SK-N-SH (cell line): ENCODE measurements at regions not wholly inside any gene's neighbourhood (a gene's known extent, or its start where the extent isn't known, plus 50 kb on each side); places are given as distances from the start of the nearest gene placed in this dataset.

ENCODE experiments used
- CTCF ChIA-PET: fragments of 300-600, 350-600 bp; formaldehyde crosslinking; extraction: SDS; loops from one replicate; lab custom pipeline; 2021; lab: Yijun Ruan, JAX
- POLR2A ChIA-PET: fragments of 350-600 bp; sonication (Branson Sonifier 250); formaldehyde crosslinking; extraction: SDS; loops from one replicate; lab custom pipeline; 2020; ENCODE audit warnings: antibody characterized with exemption, inconsistent platforms; lab: Yijun Ruan, JAX
- DNase-seq: peaks from one replicate; pipeline ENCODE4 v3.0.0; 2012
- H2AFZ ChIP-seq: fragments of 200-600 bp; sonication (generic); 2 replicates; pipeline ENCODE4 v1.8.1; 2016; ENCODE audit warnings: antibody characterized with exemption, mild to moderate bottlenecking, low read depth
- H3F3A ChIP-seq: fragments of 200-600 bp; sonication (generic); replicated peaks from 2 replicates; pipeline ENCODE3; 2016; ENCODE audit warnings: antibody characterized with exemption, mild to moderate bottlenecking; ENCODE audit not compliant: insufficient read depth
- H3K27ac ChIP-seq, 2 experiments: fragments of 200-500 bp in 1 of 2; fragments of 200-600 bp in 1 of 2; sonication (Bioruptor generic) in 1 of 2; sonication (generic), shearing (Covaris generic) in 1 of 2; 2 replicates each; pipeline versions ENCODE4 v1.5.1 to v1.6.1; 2014 to 2016; ENCODE audit warnings: low read depth in 2 of 2, inconsistent platforms in 1 of 2, low read length in 1 of 2, mild to moderate bottlenecking in 1 of 2, mixed read lengths in 1 of 2
- H3K27me3 ChIP-seq: fragments of 200-600 bp; sonication (generic), shearing (Covaris generic); 2 replicates; pipeline ENCODE4 v1.6.1; 2016; ENCODE audit warnings: mixed run types; ENCODE audit not compliant: insufficient read depth
- H3K36me3 ChIP-seq, 2 experiments: fragments of 200-500 bp in 1 of 2; fragments of 200-600 bp in 1 of 2; sonication (Bioruptor generic) in 1 of 2; sonication (generic) in 1 of 2; replicated peaks in 1 of 2; 2 replicates each; pipeline versions ENCODE3 to v1.5.1; 2014 to 2016; ENCODE audit warnings: low read length in 1 of 2, mild to moderate bottlenecking in 1 of 2; ENCODE audit not compliant: insufficient read depth in 2 of 2, control insufficient read depth in 1 of 2
- H3K4me1 ChIP-seq, 2 experiments: fragments of 200-500 bp in 1 of 2; fragments of 200-600 bp in 1 of 2; sonication (Bioruptor generic) in 1 of 2; sonication (generic), shearing (Covaris generic) in 1 of 2; 2 replicates each; pipeline versions ENCODE4 v1.5.1 to v1.6.1; 2014 to 2016; ENCODE audit warnings: low read depth in 1 of 2, low read length in 1 of 2, mixed run types in 1 of 2; ENCODE audit not compliant: insufficient read depth in 2 of 2, control insufficient read depth in 1 of 2
- H3K4me2 ChIP-seq: fragments of 200-600 bp; sonication (generic), shearing (Covaris generic); 2 replicates; pipeline ENCODE4 v1.6.1; 2017; ENCODE audit warnings: mixed run types
- H3K4me3 ChIP-seq, 2 experiments: fragments of 200-500 bp in 1 of 2; fragments of 200-600 bp in 1 of 2; sonication (Bioruptor generic) in 1 of 2; sonication (generic), shearing (Covaris generic) in 1 of 2; 2 replicates each; pipeline versions ENCODE4 v1.5.1 to v1.8.1; 2014 to 2016; ENCODE audit warnings: low read depth in 2 of 2, inconsistent platforms in 1 of 2, low read length in 1 of 2, mild to moderate bottlenecking in 1 of 2, mixed read lengths in 1 of 2, moderate library complexity in 1 of 2
- H3K79me2 ChIP-seq: fragments of 200-600 bp; sonication (generic); 2 replicates; pipeline ENCODE4 v1.8.1; 2017; ENCODE audit warnings: mild to moderate bottlenecking; ENCODE audit not compliant: insufficient read depth
- H3K9ac ChIP-seq: fragments of 200-600 bp; sonication (generic); 2 replicates; pipeline ENCODE4 v1.6.1; 2017; ENCODE audit warnings: mixed run types
- H3K9me2 ChIP-seq: fragments of 200-600 bp; sonication (generic); 2 replicates; pipeline ENCODE4 v1.6.1; 2017; ENCODE audit warnings: mixed run types
- H3K9me3 ChIP-seq: fragments of 200-600 bp; sonication (generic); 2 replicates; pipeline ENCODE4 v1.6.1; 2017; ENCODE audit warnings: mixed run types, mild to moderate bottlenecking, moderate library complexity
- H4K20me1 ChIP-seq: fragments of 200-600 bp; sonication (generic); 2 replicates; pipeline ENCODE4 v1.6.1; 2017; ENCODE audit warnings: mild to moderate bottlenecking, mixed run types; ENCODE audit not compliant: insufficient read depth
- CHD2 ChIP-seq: fragments of 150-350 bp; IDR thresholded peaks from 2 replicates; pipeline ENCODE4 v1.6.1; 2018; ENCODE audit warnings: low read length; ENCODE audit not compliant: partially characterized antibody
- ELF1 ChIP-seq: IDR thresholded peaks from 2 replicates; pipeline ENCODE4 v1.4.0; 2012
- FOXJ3 ChIP-seq: sonication (generic); formaldehyde crosslinking; IDR thresholded peaks from 2 replicates; pipeline ENCODE4 v1.5.1; 2020; ENCODE audit warnings: mild to moderate bottlenecking, missing genetic modification reagents
- JUND ChIP-seq: IDR thresholded peaks from 2 replicates; pipeline ENCODE4 v1.4.0; 2012
- MXI1 ChIP-seq: IDR thresholded peaks from 2 replicates; pipeline ENCODE4 v1.6.1; 2012; ENCODE audit warnings: mild to moderate bottlenecking, low read depth, low read length, improper control_type of control experiment
- NFIC ChIP-seq: IDR thresholded peaks from 2 replicates; pipeline ENCODE4 v1.4.0; 2012; ENCODE audit warnings: borderline replicate concordance
- NRF1 ChIP-seq: IDR thresholded peaks from 2 replicates; pipeline ENCODE4 v1.6.1; 2012; ENCODE audit warnings: low read depth, mild to moderate bottlenecking, low read length
- POLR2AphosphoS5 ChIP-seq: IDR thresholded peaks from 2 replicates; pipeline ENCODE4 v1.6.1; 2012; ENCODE audit warnings: low read depth, low read length
- RCOR1 ChIP-seq: fragments of 150-350 bp; IDR thresholded peaks from 2 replicates; pipeline ENCODE4 v1.6.1; 2017; ENCODE audit warnings: antibody characterized with exemption, low read length
- SMC3 ChIP-seq: IDR thresholded peaks from 2 replicates; pipeline ENCODE4 v1.6.1; 2012; ENCODE audit warnings: low read depth, low read length, improper control_type of control experiment
- WGBS: methylation state at CpG from one replicate; pipeline ENCODE4 v1.1.6; 2017; ENCODE audit warnings: low lambda C conversion rate; 5-methylcytosine and 5-hydroxymethylcytosine counted together
- TF ChIP-seq, protein P1 (sequence below): IDR thresholded peaks from 2 replicates; pipeline ENCODE4 v1.4.0; 2012; ENCODE audit warnings: low read depth, borderline replicate concordance
- TF ChIP-seq, protein P2 (sequence below): fragments of 200-600 bp; sonication (generic); IDR thresholded peaks from 2 replicates; pipeline ENCODE4 v1.6.1; 2017; ENCODE audit warnings: antibody characterized with exemption, mild to moderate bottlenecking, moderate library complexity
- TF ChIP-seq, protein P3 (sequence below): IDR thresholded peaks from 2 replicates; pipeline ENCODE4 v1.4.0; 2012; ENCODE audit warnings: low read depth
- TF ChIP-seq, protein P4 (sequence below): IDR thresholded peaks from 2 replicates; pipeline ENCODE4 v1.6.1; 2012; ENCODE audit warnings: mild to moderate bottlenecking, low read depth, low read length, moderate library complexity

GRCh38 chr4:186882293-186882692 lies 158.6 kb upstream of the FAT1 start:
- H3K36me3 ChIP-seq = no peaks in the 10 kb centered on the region
- no peaks in the 10 kb centered on the region for H3K79me2 ChIP-seq
- no peak overlapping the region for H3K27ac ChIP-seq
- ChIA-PET CTCF (no interaction called here), POLR2A (no interaction called here)
- no peaks in the 10 kb centered on the region for H3K9me3 ChIP-seq
- no peak for TF ChIP-seq ELF1
- TF ChIP-seq POLR2AphosphoS5 = no peak
- TF ChIP-seq, protein P1, sequence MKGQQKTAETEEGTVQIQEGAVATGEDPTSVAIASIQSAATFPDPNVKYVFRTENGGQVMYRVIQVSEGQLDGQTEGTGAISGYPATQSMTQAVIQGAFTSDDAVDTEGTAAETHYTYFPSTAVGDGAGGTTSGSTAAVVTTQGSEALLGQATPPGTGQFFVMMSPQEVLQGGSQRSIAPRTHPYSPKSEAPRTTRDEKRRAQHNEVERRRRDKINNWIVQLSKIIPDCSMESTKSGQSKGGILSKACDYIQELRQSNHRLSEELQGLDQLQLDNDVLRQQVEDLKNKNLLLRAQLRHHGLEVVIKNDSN = no peak
- TF ChIP-seq, protein P2, sequence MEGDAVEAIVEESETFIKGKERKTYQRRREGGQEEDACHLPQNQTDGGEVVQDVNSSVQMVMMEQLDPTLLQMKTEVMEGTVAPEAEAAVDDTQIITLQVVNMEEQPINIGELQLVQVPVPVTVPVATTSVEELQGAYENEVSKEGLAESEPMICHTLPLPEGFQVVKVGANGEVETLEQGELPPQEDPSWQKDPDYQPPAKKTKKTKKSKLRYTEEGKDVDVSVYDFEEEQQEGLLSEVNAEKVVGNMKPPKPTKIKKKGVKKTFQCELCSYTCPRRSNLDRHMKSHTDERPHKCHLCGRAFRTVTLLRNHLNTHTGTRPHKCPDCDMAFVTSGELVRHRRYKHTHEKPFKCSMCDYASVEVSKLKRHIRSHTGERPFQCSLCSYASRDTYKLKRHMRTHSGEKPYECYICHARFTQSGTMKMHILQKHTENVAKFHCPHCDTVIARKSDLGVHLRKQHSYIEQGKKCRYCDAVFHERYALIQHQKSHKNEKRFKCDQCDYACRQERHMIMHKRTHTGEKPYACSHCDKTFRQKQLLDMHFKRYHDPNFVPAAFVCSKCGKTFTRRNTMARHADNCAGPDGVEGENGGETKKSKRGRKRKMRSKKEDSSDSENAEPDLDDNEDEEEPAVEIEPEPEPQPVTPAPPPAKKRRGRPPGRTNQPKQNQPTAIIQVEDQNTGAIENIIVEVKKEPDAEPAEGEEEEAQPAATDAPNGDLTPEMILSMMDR = no peak
- no peak for TF ChIP-seq NFIC
- TF ChIP-seq SMC3 = no peak
- TF ChIP-seq RCOR1 = no peak
- TF ChIP-seq, protein P3, sequence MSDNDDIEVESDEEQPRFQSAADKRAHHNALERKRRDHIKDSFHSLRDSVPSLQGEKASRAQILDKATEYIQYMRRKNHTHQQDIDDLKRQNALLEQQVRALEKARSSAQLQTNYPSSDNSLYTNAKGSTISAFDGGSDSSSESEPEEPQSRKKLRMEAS = no peak
- no peak for TF ChIP-seq NRF1
- TF ChIP-seq, protein P4, sequence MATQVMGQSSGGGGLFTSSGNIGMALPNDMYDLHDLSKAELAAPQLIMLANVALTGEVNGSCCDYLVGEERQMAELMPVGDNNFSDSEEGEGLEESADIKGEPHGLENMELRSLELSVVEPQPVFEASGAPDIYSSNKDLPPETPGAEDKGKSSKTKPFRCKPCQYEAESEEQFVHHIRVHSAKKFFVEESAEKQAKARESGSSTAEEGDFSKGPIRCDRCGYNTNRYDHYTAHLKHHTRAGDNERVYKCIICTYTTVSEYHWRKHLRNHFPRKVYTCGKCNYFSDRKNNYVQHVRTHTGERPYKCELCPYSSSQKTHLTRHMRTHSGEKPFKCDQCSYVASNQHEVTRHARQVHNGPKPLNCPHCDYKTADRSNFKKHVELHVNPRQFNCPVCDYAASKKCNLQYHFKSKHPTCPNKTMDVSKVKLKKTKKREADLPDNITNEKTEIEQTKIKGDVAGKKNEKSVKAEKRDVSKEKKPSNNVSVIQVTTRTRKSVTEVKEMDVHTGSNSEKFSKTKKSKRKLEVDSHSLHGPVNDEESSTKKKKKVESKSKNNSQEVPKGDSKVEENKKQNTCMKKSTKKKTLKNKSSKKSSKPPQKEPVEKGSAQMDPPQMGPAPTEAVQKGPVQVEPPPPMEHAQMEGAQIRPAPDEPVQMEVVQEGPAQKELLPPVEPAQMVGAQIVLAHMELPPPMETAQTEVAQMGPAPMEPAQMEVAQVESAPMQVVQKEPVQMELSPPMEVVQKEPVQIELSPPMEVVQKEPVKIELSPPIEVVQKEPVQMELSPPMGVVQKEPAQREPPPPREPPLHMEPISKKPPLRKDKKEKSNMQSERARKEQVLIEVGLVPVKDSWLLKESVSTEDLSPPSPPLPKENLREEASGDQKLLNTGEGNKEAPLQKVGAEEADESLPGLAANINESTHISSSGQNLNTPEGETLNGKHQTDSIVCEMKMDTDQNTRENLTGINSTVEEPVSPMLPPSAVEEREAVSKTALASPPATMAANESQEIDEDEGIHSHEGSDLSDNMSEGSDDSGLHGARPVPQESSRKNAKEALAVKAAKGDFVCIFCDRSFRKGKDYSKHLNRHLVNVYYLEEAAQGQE = no peak
- no peak for TF ChIP-seq MXI1
- TF ChIP-seq JUND = no peak
- TF ChIP-seq FOXJ3 (CRISPR knock-in tag) = no peak
- no peak for TF ChIP-seq CHD2
- H3K27me3 ChIP-seq = no peaks in the 10 kb centered on the region; the same call in 1 of the 2 replicates
- H3K9me2 ChIP-seq = no peaks in the 10 kb centered on the region
- no peak overlapping the region for H3K4me2 ChIP-seq
- H2AFZ ChIP-seq = no peak overlapping the region
- no peaks in the 10 kb centered on the region; a peak in 1 of 4 replicates for H3K4me1 ChIP-seq
- no peak for DNase-seq
- H3K9ac ChIP-seq = no peak overlapping the region
- 46% methylated on average over 1 of the region's 1 CpG for WGBS
- H4K20me1 ChIP-seq = no peaks in the 10 kb centered on the region
- H3K4me3 ChIP-seq = no peak overlapping the region
- no peaks in the 10 kb centered on the region for H3F3A ChIP-seq
